ENCODE measurements at regions not wholly inside any gene's neighbourhood (a gene's known extent, or its start where the extent isn't known, plus 50 kb on each side); places are given as distances from the start of the nearest gene placed in this dataset.

DNA sequence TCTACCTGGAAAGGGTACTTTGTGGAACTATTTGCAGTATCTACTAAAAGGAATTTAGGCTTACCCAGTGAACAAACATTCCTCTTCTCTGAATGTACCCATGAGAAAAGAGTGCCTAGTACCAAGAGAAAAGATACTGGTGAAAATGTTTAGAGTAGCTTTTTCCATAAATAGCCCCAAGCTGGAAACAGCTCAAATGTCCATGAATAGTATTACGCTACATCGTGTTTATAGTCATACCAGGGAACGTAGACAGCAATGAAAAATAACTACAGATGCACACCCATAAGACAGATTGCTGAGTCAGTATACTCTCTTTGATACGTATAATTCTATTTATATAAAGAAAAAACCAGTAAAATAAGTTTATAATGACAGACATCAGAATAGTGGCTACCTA is 285.9 kb downstream of the KLF6 start:
- TF ChIP-seq CTCF (IDR thresholded peaks at IDR 0.05) (no peak), POLR2A (IDR thresholded peaks at IDR 0.05) (no peak)
